ENCODE measurements at regions not wholly inside any gene's neighbourhood (a gene's known extent, or its start where the extent isn't known, plus 50 kb on each side); places are given as distances from the start of the nearest gene placed in this dataset.

- no peak for TF ChIP-seq CTCF (IDR thresholded peaks at IDR 0.05; ENCODE audit: low read depth, low read length)
- H3K27ac ChIP-seq, result no peak overlapping the region
- no peak for DNase-seq
- no peaks in the 10 kb centered on the region for H3K27me3 ChIP-seq (ENCODE audit: insufficient read depth, low read depth, severe bottlenecking)
- H3K36me3 ChIP-seq, result no peaks in the 10 kb centered on the region
- no peak overlapping the region for H3K4me3 ChIP-seq (ENCODE audit: low read depth, low read length)
- no peaks in the 10 kb centered on the region for H3K9me3 ChIP-seq (ENCODE audit: severe bottlenecking)
Measured at GRCh38 chr2:226135861-226136548, 663.6 kb downstream of the IRS1 start.

GRCh38 chr2:226132323-226133215 is 667.1 kb downstream of the IRS1 start:
- Histone ChIP-seq H3K27me3 (ENCODE audit: insufficient read depth, low read depth, severe bottlenecking) (no peaks in the 10 kb centered on the region), H3K9me3 (ENCODE audit: severe bottlenecking) (no peaks in the 10 kb centered on the region), H3K4me3 (ENCODE audit: low read depth, low read length) (no peak overlapping the region), H3K36me3 (no peaks in the 10 kb centered on the region), H3K27ac (no peak overlapping the region)
- TF ChIP-seq CTCF (IDR thresholded peaks at IDR 0.05; ENCODE audit: low read depth, low read length), result no peak
- no peak for DNase-seq

- Histone ChIP-seq H3K9me3 (ENCODE audit: severe bottlenecking) (no peaks in the 10 kb centered on the region), H3K27me3 (ENCODE audit: insufficient read depth, low read depth, severe bottlenecking) (no peaks in the 10 kb centered on the region), H3K36me3 (no peaks in the 10 kb centered on the region), H3K27ac (no peak overlapping the region), H3K4me3 (ENCODE audit: low read depth, low read length) (no peak overlapping the region)
- no peak for DNase-seq
- no peak for TF ChIP-seq CTCF (IDR thresholded peaks at IDR 0.05; ENCODE audit: low read depth, low read length)
Measured at GRCh38 chr2:226131299-226131784, 668.3 kb downstream of the IRS1 start.

- no peak overlapping the region for H3K27ac ChIP-seq
- no peak for DNase-seq
Measured at GRCh38 chr2:226130192-226130591, 669.4 kb downstream of the IRS1 start.

GRCh38 chr2:226127682-226128081 is 671.9 kb downstream of the IRS1 start:
- Histone ChIP-seq H3K4me3 (ENCODE audit: low read depth, low read length) (no peak overlapping the region), H3K27me3 (ENCODE audit: insufficient read depth, low read depth, severe bottlenecking) (no peaks in the 10 kb centered on the region), H3K36me3 (no peaks in the 10 kb centered on the region), H3K27ac (no peak overlapping the region), H3K9me3 (ENCODE audit: severe bottlenecking) (no peaks in the 10 kb centered on the region)
- no peak for TF ChIP-seq CTCF (IDR thresholded peaks at IDR 0.05; ENCODE audit: low read depth, low read length)
- DNase-seq, result no peak

More at GRCh38 chr2:226130192-226130591, 669.4 kb downstream of the IRS1 start:
- Histone ChIP-seq H3K9me3 (ENCODE audit: severe bottlenecking) (no peaks in the 10 kb centered on the region), H3K36me3 (no peaks in the 10 kb centered on the region), H3K4me3 (ENCODE audit: low read depth, low read length) (no peak overlapping the region), H3K27me3 (ENCODE audit: insufficient read depth, low read depth, severe bottlenecking) (no peaks in the 10 kb centered on the region)
- no peak for TF ChIP-seq CTCF (IDR thresholded peaks at IDR 0.05; ENCODE audit: low read depth, low read length)

Data from WERI-Rb-1 (cell line).